Upper lobe of left lung (tissue), 6 donors: ENCODE measurements at regions not wholly inside any gene's neighbourhood (a gene's known extent, or its start where the extent isn't known, plus 50 kb on each side); places are given as distances from the start of the nearest gene placed in this dataset.

Source experiments
- ATAC-seq, 2 donors: fragments of 200-7000 bp; cut with Tn5 transposase; one replicate each; pipeline ENCODE4 v1.9.1; 2022; ENCODE audit warnings: mild to moderate bottlenecking in 2 of 2, moderate library complexity in 2 of 2; ENCODE audit not compliant: low FRiP score in 2 of 2
- DNase-seq, 2 donors: peaks; one replicate each; pipeline ENCODE4 v3.0.0-alpha.2; 2019 to 2020
- H3K27ac ChIP-seq, 4 donors: fragments of 200-600 bp; sonication (generic); one replicate each; pipeline ENCODE4 v1.5.1; 2016 to 2019
- H3K27me3 ChIP-seq, 4 donors: fragments of 200-600 bp; sonication (generic); one replicate each; pipeline ENCODE4 v1.5.1; 2017 to 2019
- H3K36me3 ChIP-seq, 4 donors: fragments of 200-600 bp; sonication (generic); one replicate each; pipeline ENCODE4 v1.5.1; 2016 to 2019
- H3K4me1 ChIP-seq, 4 donors: fragments of 200-600 bp; sonication (generic); one replicate each; pipeline ENCODE4 v1.5.1; 2018 to 2019
- H3K4me3 ChIP-seq, 4 donors: fragments of 200-600 bp; sonication (generic); one replicate each; pipeline ENCODE4 v1.5.1; 2017 to 2019; ENCODE audit warnings: mild to moderate bottlenecking in 2 of 4, moderate library complexity in 1 of 4
- H3K9me3 ChIP-seq, 4 donors: fragments of 200-600 bp; sonication (generic); one replicate each; pipeline ENCODE4 v1.5.1; 2018 to 2019
- EP300 ChIP-seq, 4 donors: sonication (generic); formaldehyde crosslinking; IDR thresholded peaks; one replicate each; pipeline ENCODE4 v1.5.1; 2017; ENCODE audit warnings: antibody characterized with exemption in 4 of 4, control low read depth in 2 of 4
- POLR2A ChIP-seq, 4 donors: fragments of 450-650 bp; IDR thresholded peaks; one replicate each; pipeline ENCODE4 v1.5.1; 2016 to 2017; ENCODE audit warnings: antibody characterized with exemption in 4 of 4, mild to moderate bottlenecking in 2 of 4
- POLR2AphosphoS5 ChIP-seq, 2 donors: sonication (generic); formaldehyde crosslinking; IDR thresholded peaks; one replicate each; pipeline ENCODE4 v1.5.1; 2017; ENCODE audit warnings: antibody characterized with exemption in 2 of 2
- WGBS, 2 donors: methylation state at CpG; one replicate each; pipeline ENCODE4 v1.1.5; 2017 to 2018; 5-methylcytosine and 5-hydroxymethylcytosine counted together
- TF ChIP-seq, protein P1 (sequence below), 6 experiments: fragments of 450-650 bp in 4 of 6; fragments of 200-600 bp in 2 of 6; sonication (generic) in 2 of 6; IDR thresholded peaks; one replicate each; pipeline ENCODE4 v1.5.1; 2016 to 2019; ENCODE audit warnings: antibody characterized with exemption in 6 of 6
- donor health status: DM: no; HTN: no; CAD: no; lungs with moderate emphysema.
- donor health status: DM: no; HTN: yes; CAD: no; lungs with severe emphysema.

DNA sequence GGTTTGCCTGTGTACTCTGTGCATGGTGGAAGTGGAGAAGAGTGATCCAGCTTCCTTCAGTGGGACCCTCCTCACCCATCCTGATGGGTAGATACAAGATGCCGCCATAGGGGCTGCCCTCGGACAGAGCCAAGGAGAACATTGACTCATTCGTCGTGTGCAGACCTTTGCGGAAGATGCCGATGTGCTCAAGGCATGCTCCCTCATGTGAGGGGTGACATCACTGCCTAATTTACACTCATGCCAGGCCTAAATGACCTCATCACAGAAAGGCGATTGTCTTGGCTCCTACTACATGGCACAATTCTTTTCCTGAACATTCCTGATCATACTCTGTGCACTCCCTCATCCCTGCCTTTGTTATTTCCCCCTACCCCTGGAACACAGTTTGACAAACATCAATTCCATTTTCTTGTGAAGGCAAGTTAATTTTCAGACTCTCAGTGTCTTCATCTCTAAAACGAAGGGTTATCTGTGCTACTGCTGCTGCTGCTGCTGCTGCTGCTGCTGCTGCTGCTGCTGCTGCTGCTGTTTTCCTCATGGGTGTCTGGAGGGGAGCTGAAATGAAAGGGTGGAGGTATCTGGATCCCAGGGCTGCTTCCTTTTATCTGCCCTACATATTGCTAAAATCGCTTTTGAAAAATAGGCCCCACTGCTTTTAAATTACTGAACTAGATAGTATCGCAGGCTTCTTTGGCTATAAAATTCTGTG, 146.5 kb upstream of the ARGLU1 start:
- Histone ChIP-seq H3K27ac (peak overlapping the region; percentile 15 to 69 (median 58)), H3K4me3 (no peak overlapping the region), H3K4me1 (peaks cover 0 to 22% (median 4%) of the 10 kb centered on the region in 4 donors), H3K27me3 (no peaks in the 10 kb centered on the region), H3K9me3 (peaks cover 0 to 6% (median 2%) of the 10 kb centered on the region in 4 donors), H3K36me3 (no peaks in the 10 kb centered on the region)
- 83 to 90% methylated on average over 8 to 10 of the region's 10 CpGs for WGBS, 2 donors
- peak in 1 of 2 donors; percentile 43 for ATAC-seq
- no peak for DNase-seq
- TF ChIP-seq POLR2A (IDR thresholded peaks at IDR 0.05) (no peak), POLR2AphosphoS5 (IDR thresholded peaks at IDR 0.05) (peak in 1 of 2 donors; percentile 37), EP300 (IDR thresholded peaks at IDR 0.05) (peak in 1 of 4 donors; percentile 55)
- TF ChIP-seq, protein P1, sequence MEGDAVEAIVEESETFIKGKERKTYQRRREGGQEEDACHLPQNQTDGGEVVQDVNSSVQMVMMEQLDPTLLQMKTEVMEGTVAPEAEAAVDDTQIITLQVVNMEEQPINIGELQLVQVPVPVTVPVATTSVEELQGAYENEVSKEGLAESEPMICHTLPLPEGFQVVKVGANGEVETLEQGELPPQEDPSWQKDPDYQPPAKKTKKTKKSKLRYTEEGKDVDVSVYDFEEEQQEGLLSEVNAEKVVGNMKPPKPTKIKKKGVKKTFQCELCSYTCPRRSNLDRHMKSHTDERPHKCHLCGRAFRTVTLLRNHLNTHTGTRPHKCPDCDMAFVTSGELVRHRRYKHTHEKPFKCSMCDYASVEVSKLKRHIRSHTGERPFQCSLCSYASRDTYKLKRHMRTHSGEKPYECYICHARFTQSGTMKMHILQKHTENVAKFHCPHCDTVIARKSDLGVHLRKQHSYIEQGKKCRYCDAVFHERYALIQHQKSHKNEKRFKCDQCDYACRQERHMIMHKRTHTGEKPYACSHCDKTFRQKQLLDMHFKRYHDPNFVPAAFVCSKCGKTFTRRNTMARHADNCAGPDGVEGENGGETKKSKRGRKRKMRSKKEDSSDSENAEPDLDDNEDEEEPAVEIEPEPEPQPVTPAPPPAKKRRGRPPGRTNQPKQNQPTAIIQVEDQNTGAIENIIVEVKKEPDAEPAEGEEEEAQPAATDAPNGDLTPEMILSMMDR (IDR thresholded peaks at IDR 0.05), result no peak

GRCh38 chr13:106712381-106712780, 144.4 kb upstream of the ARGLU1 start:
- TF ChIP-seq POLR2AphosphoS5 (IDR thresholded peaks at IDR 0.05) (no peak), EP300 (IDR thresholded peaks at IDR 0.05) (no peak), POLR2A (IDR thresholded peaks at IDR 0.05) (no peak)
- TF ChIP-seq, protein P1 (IDR thresholded peaks at IDR 0.05), result no peak
- H3K4me1 ChIP-seq, result peaks cover 0 to 22% (median 6%) of the 10 kb centered on the region in 4 donors
- 62 to 64% methylated on average over 10 of the region's 10 CpGs for WGBS, 2 donors
- no peaks in the 10 kb centered on the region for H3K27me3 ChIP-seq
- peaks cover 0 to under 1% (median 0%) of the 10 kb centered on the region in 4 donors for H3K9me3 ChIP-seq
- no peaks in the 10 kb centered on the region for H3K36me3 ChIP-seq
- H3K27ac ChIP-seq, result peak overlapping the region in 2 of 4 donors; percentile 49 to 54
- ATAC-seq, result no peak
- no peak overlapping the region for H3K4me3 ChIP-seq
- DNase-seq, result no peak

GRCh38 chr13:106710266-106710665, 142.3 kb upstream of the ARGLU1 start:
- DNase-seq (no peak), ATAC-seq (peak in 1 of 2 donors; percentile 29)
- TF ChIP-seq EP300 (IDR thresholded peaks at IDR 0.05) (peak in 2 of 4 donors; percentile 61 to 69), POLR2A (IDR thresholded peaks at IDR 0.05) (no peak), POLR2AphosphoS5 (IDR thresholded peaks at IDR 0.05) (peak; percentile 32 to 39)
- TF ChIP-seq, protein P1 (IDR thresholded peaks at IDR 0.05), result no peak
- peak overlapping the region in 2 of 4 donors; percentile 26 to 29 for H3K4me3 ChIP-seq
- H3K27ac ChIP-seq, result peak overlapping the region; percentile 75 to 79 (median 78)
- WGBS, 2 donors, result 57 to 59% methylated on average over 7 of the region's 7 CpGs
- peaks cover 0 to 25% (median 6%) of the 10 kb centered on the region in 4 donors for H3K4me1 ChIP-seq
- H3K9me3 ChIP-seq, result no peaks in the 10 kb centered on the region
- H3K36me3 ChIP-seq, result no peaks in the 10 kb centered on the region
- no peaks in the 10 kb centered on the region for H3K27me3 ChIP-seq

GRCh38 chr13:106709522-106709921, 141.6 kb upstream of the ARGLU1 start:
- TF ChIP-seq EP300 (IDR thresholded peaks at IDR 0.05) (no peak), POLR2AphosphoS5 (IDR thresholded peaks at IDR 0.05) (peak in 1 of 2 donors; percentile 19)
- no peaks in the 10 kb centered on the region for H3K9me3 ChIP-seq
- peaks cover 2 to 25% (median 8%) of the 10 kb centered on the region in 4 donors for H3K4me1 ChIP-seq
- H3K27ac ChIP-seq, result peak overlapping the region; percentile 59 to 79 (median 76)
- peak overlapping the region in 2 of 4 donors; percentile 26 to 29 for H3K4me3 ChIP-seq
- no peaks in the 10 kb centered on the region for H3K27me3 ChIP-seq
- DNase-seq (no peak), ATAC-seq (peak in 1 of 2 donors; percentile 54)
- WGBS, 2 donors, result 60 to 74% methylated on average over 3 of the region's 3 CpGs
- H3K36me3 ChIP-seq, result no peaks in the 10 kb centered on the region

DNA sequence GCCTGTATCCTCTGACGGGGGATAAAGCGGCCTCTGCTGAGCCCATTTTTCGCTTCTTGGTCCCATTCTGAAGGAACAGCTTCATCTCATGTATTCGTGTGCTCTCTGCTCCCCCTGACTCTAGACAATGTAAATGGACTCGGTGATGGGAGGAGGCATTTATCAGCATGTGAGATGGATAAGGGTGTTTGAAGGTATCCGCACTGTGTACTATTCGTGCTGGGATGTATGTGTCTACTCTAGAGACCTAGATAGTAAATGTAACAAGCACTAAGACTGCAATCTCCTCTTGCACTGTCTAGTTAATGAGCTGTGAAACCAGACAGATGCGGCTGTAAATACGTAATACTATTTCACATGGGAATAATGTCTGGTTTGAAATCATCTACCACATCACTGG, 134.6 kb upstream of the ARGLU1 start:
- 71 to 87% methylated on average over 9 of the region's 9 CpGs for WGBS, 2 donors
- Histone ChIP-seq H3K4me1 (peaks cover 0 to 6% (median 3%) of the 10 kb centered on the region in 4 donors), H3K27ac (peak overlapping the region; percentile 58 to 74 (median 68)), H3K9me3 (no peaks in the 10 kb centered on the region), H3K4me3 (no peak overlapping the region), H3K36me3 (no peaks in the 10 kb centered on the region), H3K27me3 (no peaks in the 10 kb centered on the region)
- ATAC-seq (no peak), DNase-seq (no peak)
- no peak for TF ChIP-seq EP300 (IDR thresholded peaks at IDR 0.05)
- no peak for TF ChIP-seq POLR2AphosphoS5 (IDR thresholded peaks at IDR 0.05)
- TF ChIP-seq POLR2A (IDR thresholded peaks at IDR 0.05), result no peak
- TF ChIP-seq, protein P1 (IDR thresholded peaks at IDR 0.05), result no peak
